ENCODE measurements at regions not wholly inside any gene's neighbourhood (a gene's known extent, or its start where the extent isn't known, plus 50 kb on each side); places are given as distances from the start of the nearest gene placed in this dataset.
"Not testable (repeated sequence)": the region's sequence is repeated elsewhere in the genome, so short reads cannot be mapped to it uniquely, and the experiment has no call there.

- DNase-seq, result no peak
Measured at GRCh38 chrX:78603908-78604307, 55.2 kb downstream of the RTL3 start.

GRCh38 chrX:78595901-78596502 is 63.1 kb downstream of the RTL3 start:
- no peak for DNase-seq

GRCh38 chrX:78593701-78594100 is 65.4 kb downstream of the RTL3 start:
- no peak for DNase-seq

GRCh38 chrX:78592030-78592429 is 67.1 kb downstream of the RTL3 start:
- no peak for DNase-seq

GRCh38 chrX:78574306-78574705 is 84.8 kb downstream of the RTL3 start:
- DNase-seq, result no peak

- DNase-seq, result no peak
Measured at GRCh38 chrX:78573630-78574029, 85.5 kb downstream of the RTL3 start.

- DNase-seq, result no peak
Measured at GRCh38 chrX:78571849-78572248, 87.3 kb downstream of the RTL3 start.

- DNase-seq, result no peak
Measured at GRCh38 chrX:78555401-78555980, 103.6 kb downstream of the RTL3 start.

GRCh38 chrX:78552628-78553027 is 106.5 kb downstream of the RTL3 start:
- DNase-seq, result not testable (repeated sequence)

GRCh38 chrX:78548012-78548411 is 111.1 kb downstream of the RTL3 start:
- DNase-seq, result no peak

GRCh38 chrX:78545233-78545632 is 113.9 kb downstream of the RTL3 start:
- no peak for DNase-seq

GRCh38 chrX:78543281-78543680 is 115.8 kb downstream of the RTL3 start:
- no peak for DNase-seq

GRCh38 chrX:78540171-78540570 is 119.0 kb downstream of the RTL3 start:
- no peak for DNase-seq

- no peak for DNase-seq
Measured at GRCh38 chrX:78534221-78534620, 124.9 kb downstream of the RTL3 start.

- DNase-seq, result no peak
Measured at GRCh38 chrX:78532363-78532762, 126.8 kb downstream of the RTL3 start.

GRCh38 chrX:78527818-78528217 is 131.3 kb downstream of the RTL3 start:
- no peak for DNase-seq

GRCh38 chrX:78527263-78527662 is 131.9 kb downstream of the RTL3 start:
- peak; percentile 29 for DNase-seq

- no peak for DNase-seq
Measured at GRCh38 chrX:78522601-78523000, 136.5 kb downstream of the RTL3 start.

GRCh38 chrX:78517124-78517523 is 142.0 kb downstream of the RTL3 start:
- DNase-seq, result peak; percentile 60

- peak; percentile 1 for DNase-seq
Measured at GRCh38 chrX:78514852-78515251, 144.3 kb downstream of the RTL3 start.

- DNase-seq, result no peak
Measured at GRCh38 chrX:78513971-78514738, 145.0 kb downstream of the RTL3 start.

GRCh38 chrX:78506248-78506647 is 152.9 kb downstream of the RTL3 start:
- DNase-seq, result no peak

- no peak for DNase-seq
Measured at GRCh38 chrX:78496483-78496882, 162.6 kb downstream of the RTL3 start.

- DNase-seq, result no peak
Measured at GRCh38 chrX:78493180-78493579, 165.8 kb upstream of the CYSLTR1 start.
